Suprapubic skin (tissue), 4 donors: ENCODE measurements at regions not wholly inside any gene's neighbourhood (a gene's known extent, or its start where the extent isn't known, plus 50 kb on each side); places are given as distances from the start of the nearest gene placed in this dataset.

Source experiments
- DNase-seq, 2 donors: peaks; one replicate each; pipeline ENCODE4 v3.0.0-alpha.2; 2019; ENCODE audit warnings: low spot score in 2 of 2
- H3K27ac ChIP-seq: fragments of 200-600 bp; sonication (generic); one replicate; pipeline ENCODE4 v1.5.1; 2019
- H3K27me3 ChIP-seq: fragments of 200-600 bp; sonication (generic); one replicate; pipeline ENCODE4 v1.5.1; 2019
- H3K36me3 ChIP-seq: fragments of 200-600 bp; sonication (generic); one replicate; pipeline ENCODE4 v1.5.1; 2019
- H3K4me1 ChIP-seq: fragments of 200-600 bp; sonication (generic); one replicate; pipeline ENCODE4 v1.5.1; 2019
- H3K4me3 ChIP-seq: fragments of 200-600 bp; sonication (generic); one replicate; pipeline ENCODE4 v1.5.1; 2019; ENCODE audit warnings: mild to moderate bottlenecking
- H3K9me3 ChIP-seq: fragments of 200-600 bp; sonication (generic); one replicate; pipeline ENCODE4 v1.5.1; 2019
- CTCF ChIP-seq, 2 donors: fragments of 200-600 bp in 1 of 2; fragments of 450-650 bp in 1 of 2; sonication (generic) in 1 of 2; IDR thresholded peaks; one replicate each; pipeline ENCODE4 v1.5.1; 2016 to 2019; ENCODE audit warnings: antibody characterized with exemption in 2 of 2, mild to moderate bottlenecking in 1 of 2, moderate library complexity in 1 of 2
- EP300 ChIP-seq: sonication (generic); formaldehyde crosslinking; IDR thresholded peaks from one replicate; pipeline ENCODE4 v1.6.1; 2017; ENCODE audit warnings: antibody characterized with exemption
- POLR2A ChIP-seq, 2 donors: fragments of 450-650 bp; IDR thresholded peaks; one replicate each; pipeline ENCODE4 v1.6.1; 2017; ENCODE audit warnings: antibody characterized with exemption in 2 of 2, mild to moderate bottlenecking in 2 of 2, moderate library complexity in 2 of 2
- POLR2AphosphoS5 ChIP-seq, 3 donors: sonication (generic); formaldehyde crosslinking; IDR thresholded peaks; one replicate each; pipeline ENCODE4 v1.6.1; 2017; ENCODE audit warnings: antibody characterized with exemption in 3 of 3
- WGBS: methylation state at CpG from one replicate; pipeline ENCODE4 v1.1.5; 2018; 5-methylcytosine and 5-hydroxymethylcytosine counted together

- Histone ChIP-seq H3K4me3 (no peak overlapping the region), H3K4me1 (no peaks in the 10 kb centered on the region), H3K9me3 (no peaks in the 10 kb centered on the region), H3K36me3 (no peaks in the 10 kb centered on the region), H3K27me3 (peaks cover 18% of the 10 kb centered on the region), H3K27ac (no peak overlapping the region)
- 81% methylated on average over 6 of the region's 6 CpGs for WGBS
- TF ChIP-seq POLR2AphosphoS5 (IDR thresholded peaks at IDR 0.05) (no peak), POLR2A (IDR thresholded peaks at IDR 0.05) (no peak), CTCF (IDR thresholded peaks at IDR 0.05) (no peak), EP300 (no peak)
- DNase-seq, result no peak
Measured at GRCh38 chr14:94875256-94875655, 105.3 kb upstream of the GSC start.

- Histone ChIP-seq H3K36me3 (no peaks in the 10 kb centered on the region), H3K27ac (no peak overlapping the region), H3K9me3 (no peaks in the 10 kb centered on the region), H3K4me3 (no peak overlapping the region), H3K4me1 (no peaks in the 10 kb centered on the region), H3K27me3 (peaks cover 37% of the 10 kb centered on the region)
- no peak for DNase-seq
- WGBS, result 85% methylated on average over 3 of the region's 3 CpGs
- TF ChIP-seq EP300, result no peak
Measured at GRCh38 chr14:94868772-94869072, 98.8 kb upstream of the GSC start.

- Histone ChIP-seq H3K4me1 (no peaks in the 10 kb centered on the region), H3K27ac (no peak overlapping the region), H3K4me3 (no peak overlapping the region), H3K27me3 (peaks cover 37% of the 10 kb centered on the region), H3K36me3 (no peaks in the 10 kb centered on the region), H3K9me3 (no peaks in the 10 kb centered on the region)
- no peak for DNase-seq
- TF ChIP-seq POLR2AphosphoS5 (IDR thresholded peaks at IDR 0.05), result no peak
- no peak for TF ChIP-seq EP300
- no peak for TF ChIP-seq POLR2A (IDR thresholded peaks at IDR 0.05)
- no peak for TF ChIP-seq CTCF (IDR thresholded peaks at IDR 0.05)
- WGBS, result 48% methylated on average over 20 of the region's 20 CpGs
Measured at GRCh38 chr14:94867946-94868771, 98.2 kb upstream of the GSC start.

GRCh38 chr14:94867209-94867608 lies 97.3 kb upstream of the GSC start:
- Histone ChIP-seq H3K36me3 (no peaks in the 10 kb centered on the region), H3K4me1 (no peaks in the 10 kb centered on the region), H3K27ac (no peak overlapping the region), H3K27me3 (peaks cover 33% of the 10 kb centered on the region), H3K9me3 (no peaks in the 10 kb centered on the region), H3K4me3 (no peak overlapping the region)
- TF ChIP-seq EP300 (no peak), POLR2A (IDR thresholded peaks at IDR 0.05) (no peak), CTCF (IDR thresholded peaks at IDR 0.05) (no peak), POLR2AphosphoS5 (IDR thresholded peaks at IDR 0.05) (no peak)
- WGBS, result 90% methylated on average over 6 of the region's 6 CpGs
- no peak for DNase-seq

- TF ChIP-seq EP300 (no peak), POLR2AphosphoS5 (IDR thresholded peaks at IDR 0.05) (no peak), POLR2A (IDR thresholded peaks at IDR 0.05) (no peak), CTCF (IDR thresholded peaks at IDR 0.05) (no peak)
- DNase-seq, result no peak
- Histone ChIP-seq H3K27ac (no peak overlapping the region), H3K27me3 (peaks cover 29% of the 10 kb centered on the region), H3K4me1 (no peaks in the 10 kb centered on the region), H3K4me3 (no peak overlapping the region), H3K36me3 (no peaks in the 10 kb centered on the region), H3K9me3 (no peaks in the 10 kb centered on the region)
- 46% methylated on average over 44 of the region's 45 CpGs for WGBS
Measured at GRCh38 chr14:94864387-94865195, 94.7 kb upstream of the GSC start.
